B cell (primary cell): ENCODE measurements at regions not wholly inside any gene's neighbourhood (a gene's known extent, or its start where the extent isn't known, plus 50 kb on each side); places are given as distances from the start of the nearest gene placed in this dataset.

Experiments
- ATAC-seq: fragments of 200-7000 bp; cut with Tn5 transposase; one replicate; pipeline ENCODE4 v1.10.0; 2021; ENCODE audit warnings: low read depth, mild to moderate bottlenecking, moderate number of reproducible peaks, moderate library complexity
- CTCF ChIA-PET: fragments of 350-600 bp; sonication (Branson Sonifier 250); formaldehyde crosslinking; loops from one replicate; lab custom pipeline; 2021; ENCODE audit warnings: antibody characterized with exemption, inconsistent platforms; lab: Charles Lee
- POLR2A ChIA-PET: fragments of 350-600 bp; sonication (Branson Sonifier 250); formaldehyde crosslinking; loops from one replicate; lab custom pipeline; 2021; ENCODE audit warnings: antibody characterized with exemption; lab: Charles Lee
- DNase-seq: peaks from one replicate; pipeline ENCODE4 v3.0.0; 2013
- H2AFZ ChIP-seq: 2 replicates; pipeline ENCODE4 v1.6.1; 2012; ENCODE audit warnings: mild to moderate bottlenecking, low read depth, low read length; ENCODE audit not compliant: insufficient read depth, poor library complexity, severe bottlenecking
- H3K27ac ChIP-seq, 2 donors: 1 replicate in 1 of 2; 2 replicates in 1 of 2; pipeline ENCODE4 v1.5.1; 2012 to 2013; ENCODE audit warnings: low read length in 2 of 2, mild to moderate bottlenecking in 2 of 2, moderate library complexity in 1 of 2
- H3K27me3 ChIP-seq, 4 experiments: fragments of 200-600 bp in 1 of 4; sonication (generic) in 1 of 4; replicated peaks in 1 of 4; 1 replicate in 2 of 4; 2 replicates in 2 of 4; pipeline versions ENCODE4 v1.6.1 to v1.7.0; 2013 to 2016; ENCODE audit warnings: low read length in 3 of 4, mild to moderate bottlenecking in 2 of 4, mixed read lengths in 1 of 4, moderate library complexity in 1 of 4; ENCODE audit not compliant: insufficient read depth in 4 of 4, control insufficient read depth in 3 of 4; ENCODE audit errors: control extremely low read depth in 1 of 4
- H3K36me3 ChIP-seq, 2 experiments: replicated peaks in 1 of 2; 1 replicate in 1 of 2; 2 replicates in 1 of 2; pipeline versions ENCODE4 v1.6.1 to v1.7.1; 2013; ENCODE audit warnings: low read length in 1 of 2; ENCODE audit not compliant: insufficient read depth in 2 of 2, control insufficient read depth in 1 of 2; ENCODE audit errors: control extremely low read depth in 1 of 2, extremely low read depth in 1 of 2
- H3K4me1 ChIP-seq, 2 donors: fragments of 200-600 bp in 1 of 2; sonication (generic) in 1 of 2; 1 replicate in 1 of 2; 2 replicates in 1 of 2; pipeline versions ENCODE4 v1.5.1 to v1.6.1; 2013 to 2017; ENCODE audit warnings: low read length in 2 of 2; ENCODE audit not compliant: control insufficient read depth in 2 of 2, insufficient read depth in 2 of 2
- H3K4me2 ChIP-seq: replicated peaks from 2 replicates; pipeline ENCODE3; 2012; ENCODE audit warnings: mild to moderate bottlenecking, low read depth, low read length; ENCODE audit not compliant: poor library complexity, severe bottlenecking
- H3K4me3 ChIP-seq, 5 experiments: fragments of 200-600 bp in 1 of 5; sonication (generic) in 1 of 5; 1 replicate in 3 of 5; 2 replicates in 2 of 5; pipeline versions ENCODE4 v1.5.1 to v1.7.0; 2011 to 2016; ENCODE audit warnings: low read length in 4 of 5, mild to moderate bottlenecking in 4 of 5, low read depth in 2 of 5, control low read depth in 1 of 5, moderate library complexity in 1 of 5; ENCODE audit not compliant: insufficient read depth in 1 of 5; ENCODE audit errors: control extremely low read depth in 1 of 5, extremely low read depth in 1 of 5
- H3K79me2 ChIP-seq: fragments of 200-600 bp; sonication (generic); one replicate; pipeline ENCODE4 v1.6.0; 2016; ENCODE audit warnings: low read length; ENCODE audit not compliant: control insufficient read depth, insufficient read depth
- H3K9ac ChIP-seq: fragments of 200-600 bp; sonication (generic); 2 replicates; pipeline ENCODE4 v1.6.1; 2017; ENCODE audit warnings: mild to moderate bottlenecking, low read length, moderate library complexity
- H3K9me3 ChIP-seq, 3 donors: one replicate each; pipeline versions ENCODE4 v1.6.1 to v1.7.1; 2013; ENCODE audit warnings: low read length in 2 of 3; ENCODE audit not compliant: control insufficient read depth in 2 of 3, insufficient read depth in 1 of 3; ENCODE audit errors: control extremely low read depth in 1 of 3
- H4K20me1 ChIP-seq: 2 replicates; pipeline ENCODE4 v1.6.0; 2012; ENCODE audit warnings: mild to moderate bottlenecking, low read length; ENCODE audit not compliant: insufficient read depth, control insufficient read depth, poor library complexity, severe bottlenecking
- H3K27ac Mint-ChIP-seq: one replicate; pipeline ENCODE4 v1.8.0; 2021; ENCODE audit warnings: mixed read lengths
- H3K27me3 Mint-ChIP-seq: one replicate; pipeline ENCODE4 v1.8.0; 2021; ENCODE audit warnings: mixed read lengths
- H3K4me1 Mint-ChIP-seq: one replicate; pipeline ENCODE4 v1.8.0; 2021; ENCODE audit warnings: mixed read lengths
- H3K4me3 Mint-ChIP-seq: one replicate; pipeline ENCODE4 v1.8.0; 2021; ENCODE audit warnings: mixed read lengths
- H3K9me3 Mint-ChIP-seq: one replicate; pipeline ENCODE4 v1.8.0; 2022; ENCODE audit warnings: mixed read lengths; ENCODE audit not compliant: insufficient read depth
- EZH2 ChIP-seq: IDR thresholded peaks from 2 replicates; pipeline ENCODE4 v1.6.1; 2012; ENCODE audit warnings: borderline replicate concordance, low read depth, mild to moderate bottlenecking, moderate library complexity, low read length; ENCODE audit not compliant: insufficient read depth, poor library complexity, severe bottlenecking
- WGBS: methylation state at CpG from one replicate; pipeline ENCODE4 v1.1.5; 2013; ENCODE audit warnings: missing lambda C conversion rate; ENCODE audit not compliant: insufficient coverage; 5-methylcytosine and 5-hydroxymethylcytosine counted together
- intact Hi-C: fragments of 100-400 bp; cut with micrococcal nuclease; formaldehyde crosslinking; loops from one replicate; pipeline ENCODE4 v1.10.0; 2022
- TF ChIP-seq, protein P1 (sequence below): fragments of 200-600 bp; IDR thresholded peaks from one replicate; pipeline ENCODE4 v1.8.0; 2022; ENCODE audit warnings: antibody characterized with exemption, mild to moderate bottlenecking

- intact Hi-C loops: no loop called here
- TF ChIP-seq, protein P1, sequence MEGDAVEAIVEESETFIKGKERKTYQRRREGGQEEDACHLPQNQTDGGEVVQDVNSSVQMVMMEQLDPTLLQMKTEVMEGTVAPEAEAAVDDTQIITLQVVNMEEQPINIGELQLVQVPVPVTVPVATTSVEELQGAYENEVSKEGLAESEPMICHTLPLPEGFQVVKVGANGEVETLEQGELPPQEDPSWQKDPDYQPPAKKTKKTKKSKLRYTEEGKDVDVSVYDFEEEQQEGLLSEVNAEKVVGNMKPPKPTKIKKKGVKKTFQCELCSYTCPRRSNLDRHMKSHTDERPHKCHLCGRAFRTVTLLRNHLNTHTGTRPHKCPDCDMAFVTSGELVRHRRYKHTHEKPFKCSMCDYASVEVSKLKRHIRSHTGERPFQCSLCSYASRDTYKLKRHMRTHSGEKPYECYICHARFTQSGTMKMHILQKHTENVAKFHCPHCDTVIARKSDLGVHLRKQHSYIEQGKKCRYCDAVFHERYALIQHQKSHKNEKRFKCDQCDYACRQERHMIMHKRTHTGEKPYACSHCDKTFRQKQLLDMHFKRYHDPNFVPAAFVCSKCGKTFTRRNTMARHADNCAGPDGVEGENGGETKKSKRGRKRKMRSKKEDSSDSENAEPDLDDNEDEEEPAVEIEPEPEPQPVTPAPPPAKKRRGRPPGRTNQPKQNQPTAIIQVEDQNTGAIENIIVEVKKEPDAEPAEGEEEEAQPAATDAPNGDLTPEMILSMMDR: no peak
- no peak for TF ChIP-seq EZH2
- H3K9me3 Mint-ChIP-seq: no peaks in the 10 kb centered on the region
Measured at GRCh38 chr4:99755223-99755944, 61.2 kb upstream of the DAPP1 start.

DNA sequence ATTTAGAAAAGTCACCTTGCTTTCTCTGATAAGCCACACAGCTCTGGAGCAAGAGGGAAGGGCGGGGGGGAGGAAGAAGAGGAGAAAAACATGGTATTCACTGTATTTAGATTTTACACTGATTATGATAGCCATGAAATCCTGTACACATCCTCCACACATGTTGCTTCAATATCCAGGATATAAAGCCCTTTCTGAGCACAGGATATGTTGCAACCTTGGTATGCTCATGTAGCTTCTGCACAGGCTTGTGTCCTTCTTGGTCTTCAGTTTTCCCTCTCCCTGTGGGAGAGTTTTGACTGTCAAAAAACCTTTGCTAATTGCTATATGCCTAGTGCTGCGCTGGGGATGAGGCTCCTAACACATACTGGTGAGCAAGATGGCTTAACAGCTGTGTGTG, 61.9 kb upstream of the DAPP1 start:
- Histone ChIP-seq H4K20me1 (no peaks in the 10 kb centered on the region), H3K27ac (no peak overlapping the region), H3K9me3 (no peaks in the 10 kb centered on the region), H2AFZ (no peak overlapping the region), H3K27me3 (peaks cover 0 to 5% (median 0%) of the 10 kb centered on the region in 4 experiments), H3K4me3 (no peak overlapping the region), H3K4me1 (no peaks in the 10 kb centered on the region), H3K36me3 (no peaks in the 10 kb centered on the region), H3K79me2 (no peaks in the 10 kb centered on the region), H3K4me2 (no peak overlapping the region), H3K9ac (no peak overlapping the region)
- no peaks in the 10 kb centered on the region for H3K9me3 Mint-ChIP-seq
- H3K4me1 Mint-ChIP-seq: no peaks in the 10 kb centered on the region
- ChIA-PET POLR2A (no interaction called here), CTCF (interaction anchor here (0.6 kb wide), 1 partner anchor 48 kb away, joined by 4 read pairs; no protein-coding TSS in a partner anchor)
- intact Hi-C loops: no loop called here
- DNase-seq (no peak), ATAC-seq (no peak)
- no peak for TF ChIP-seq EZH2
- TF ChIP-seq, protein P1: no peak
- H3K4me3 Mint-ChIP-seq: no peak overlapping the region
- WGBS: no CpG with 5 or more reads among the region's 2 CpGs
- H3K27me3 Mint-ChIP-seq: peaks cover 10% of the 10 kb centered on the region
- no peak overlapping the region for H3K27ac Mint-ChIP-seq

More at GRCh38 chr4:99755223-99755944, 61.2 kb upstream of the DAPP1 start:
- no peaks in the 10 kb centered on the region for H3K4me1 ChIP-seq
- Mint-ChIP-seq H3K4me1 (no peaks in the 10 kb centered on the region), H3K4me3 (no peak overlapping the region), H3K27ac (no peak overlapping the region), H3K27me3 (peaks cover 11% of the 10 kb centered on the region)
- ChIA-PET POLR2A (no interaction called here), CTCF (no interaction called here)
- no peak overlapping the region for H3K4me3 ChIP-seq
- H3K27ac ChIP-seq: no peak overlapping the region
- H3K4me2 ChIP-seq: no peak overlapping the region
- peaks cover 0 to 5% (median 0%) of the 10 kb centered on the region in 4 experiments for H3K27me3 ChIP-seq
- H4K20me1 ChIP-seq: no peaks in the 10 kb centered on the region
- ATAC-seq (no peak), DNase-seq (no peak)
- no peaks in the 10 kb centered on the region for H3K79me2 ChIP-seq
- H3K9me3 ChIP-seq: no peaks in the 10 kb centered on the region
- no peak overlapping the region for H2AFZ ChIP-seq
- 100% methylated on average over 1 of the region's 2 CpGs for WGBS
- H3K9ac ChIP-seq: no peak overlapping the region
- H3K36me3 ChIP-seq: no peaks in the 10 kb centered on the region
